ENCODE measurements at regions not wholly inside any gene's neighbourhood (a gene's known extent, or its start where the extent isn't known, plus 50 kb on each side); places are given as distances from the start of the nearest gene placed in this dataset.
"Not testable (repeated sequence)": the region's sequence is repeated elsewhere in the genome, so short reads cannot be mapped to it uniquely, and the experiment has no call there.

DNA sequence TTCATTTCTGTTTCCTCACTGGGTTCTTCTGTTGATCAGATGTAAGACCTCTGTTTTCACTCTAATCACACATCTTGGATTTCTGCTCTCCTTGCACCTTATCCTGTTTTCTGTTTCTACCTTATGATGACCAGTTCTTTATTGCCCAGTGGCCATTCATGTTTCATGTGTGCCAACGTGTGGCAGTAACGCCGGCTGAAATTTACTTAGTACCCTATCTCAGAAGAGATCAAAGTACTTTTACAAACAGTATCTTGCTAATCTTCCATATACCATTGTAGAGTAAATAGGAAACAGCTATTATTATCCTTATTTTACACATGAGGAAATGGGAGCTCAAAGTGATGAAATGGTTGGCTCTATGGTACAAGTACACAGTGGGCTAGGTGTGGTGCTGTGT, 74.0 kb downstream of the GATA3 start:
- DNase-seq (ENCODE audit: low spot score), result no peak

DNA sequence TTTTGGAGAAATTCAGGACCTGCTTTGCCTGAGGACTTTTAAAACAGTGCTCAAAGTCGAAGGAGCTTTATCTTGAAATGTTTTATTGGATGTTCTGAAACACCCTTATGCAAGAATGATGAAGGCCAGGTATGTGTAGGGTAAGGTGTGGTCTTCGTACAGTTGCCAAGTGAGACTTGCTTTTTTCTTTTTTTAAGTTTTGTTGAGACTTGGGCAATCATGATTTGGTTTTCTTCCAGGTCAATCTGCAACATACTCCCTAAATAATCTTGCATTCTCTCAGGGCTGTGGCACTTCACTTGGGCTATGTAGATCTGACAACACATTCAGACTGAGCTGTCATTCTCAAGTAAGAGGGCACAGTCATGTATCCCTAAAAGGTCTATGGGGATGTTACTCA, 75.0 kb downstream of the GATA3 start:
- no peak for DNase-seq (ENCODE audit: low spot score)

DNA sequence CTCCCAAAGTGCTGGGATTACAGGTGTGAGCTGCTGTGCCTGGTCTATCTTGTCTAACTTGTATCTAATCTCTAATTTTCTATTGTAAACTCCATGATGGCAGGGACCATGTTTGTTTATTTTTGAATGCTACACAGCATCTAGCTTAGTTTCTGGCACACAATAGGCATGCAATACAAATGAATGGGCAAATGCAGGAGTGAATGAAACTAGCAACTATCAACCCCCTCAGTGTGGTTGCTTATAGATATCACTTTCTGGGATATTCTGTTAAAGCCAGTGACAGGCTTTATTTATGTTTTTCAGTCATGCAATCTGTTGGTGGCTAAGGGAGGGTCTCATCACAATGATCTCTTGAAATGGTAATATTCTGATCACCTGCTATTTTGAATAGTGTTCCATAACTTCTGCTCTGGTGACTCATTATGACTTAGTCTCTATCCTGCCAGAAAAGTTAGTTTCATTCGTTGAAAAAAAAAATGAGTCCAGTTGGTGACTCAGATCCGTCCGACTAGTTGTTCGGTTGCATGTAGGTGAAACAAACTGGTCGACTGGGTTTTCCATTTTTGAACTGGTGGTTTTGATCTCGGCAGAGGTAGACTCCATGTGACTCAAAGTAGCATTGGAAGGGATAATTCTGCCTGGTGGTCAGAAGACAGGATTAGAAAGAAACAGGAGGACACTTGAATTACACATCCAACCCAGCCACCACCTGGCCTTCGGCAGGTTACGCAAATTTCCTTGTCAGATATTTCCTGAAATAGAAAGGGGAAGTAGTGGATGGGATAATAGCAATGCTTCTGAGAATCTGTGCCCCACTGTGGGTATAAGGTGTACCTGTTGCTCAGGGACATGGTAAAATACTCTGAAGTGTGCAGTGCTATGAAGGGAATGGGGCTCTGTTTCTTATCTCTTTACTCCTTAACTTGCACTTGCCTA, 76.8 kb downstream of the GATA3 start:
- no peak for DNase-seq (ENCODE audit: low spot score)

DNA sequence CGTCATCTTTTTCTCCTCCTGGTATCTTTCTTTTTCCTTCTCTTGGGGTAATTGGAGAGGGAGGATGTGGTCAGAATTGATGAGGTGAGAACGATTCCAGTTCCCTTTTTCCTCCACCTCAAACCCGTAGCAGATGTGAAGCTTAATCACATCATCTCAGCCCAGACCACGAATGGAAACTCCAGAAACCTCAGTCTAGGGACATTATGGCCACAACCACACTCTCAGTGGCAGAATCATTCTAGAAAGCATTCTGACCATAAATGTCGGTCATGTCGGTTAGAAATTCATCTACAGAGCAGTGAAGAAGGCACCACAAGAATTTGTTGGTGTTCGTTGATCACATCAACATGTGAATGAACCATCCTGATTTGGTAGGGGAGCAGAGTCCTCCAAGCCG, 78.7 kb downstream of the GATA3 start:
- DNase-seq (ENCODE audit: low spot score), result no peak

DNA sequence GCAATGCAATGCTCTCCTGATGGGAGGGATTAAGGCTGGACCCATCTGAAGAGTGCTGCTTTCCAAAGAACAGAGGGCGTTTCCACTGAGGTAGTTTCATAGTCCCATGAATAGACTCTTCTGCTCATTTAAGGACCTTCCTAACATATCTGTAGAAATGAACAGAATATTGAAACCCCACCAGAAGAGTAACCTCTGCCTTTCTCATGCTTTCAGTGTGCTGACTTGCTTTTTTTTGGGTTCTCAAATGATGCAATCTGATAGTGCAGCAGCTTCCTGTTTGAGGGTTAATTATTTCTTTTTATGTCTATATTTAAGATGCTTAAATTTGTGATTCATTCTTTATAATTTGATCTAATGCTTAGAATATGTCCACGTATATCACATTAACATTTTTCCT, 82.2 kb downstream of the GATA3 start:
- DNase-seq (ENCODE audit: low spot score), result no peak

DNA sequence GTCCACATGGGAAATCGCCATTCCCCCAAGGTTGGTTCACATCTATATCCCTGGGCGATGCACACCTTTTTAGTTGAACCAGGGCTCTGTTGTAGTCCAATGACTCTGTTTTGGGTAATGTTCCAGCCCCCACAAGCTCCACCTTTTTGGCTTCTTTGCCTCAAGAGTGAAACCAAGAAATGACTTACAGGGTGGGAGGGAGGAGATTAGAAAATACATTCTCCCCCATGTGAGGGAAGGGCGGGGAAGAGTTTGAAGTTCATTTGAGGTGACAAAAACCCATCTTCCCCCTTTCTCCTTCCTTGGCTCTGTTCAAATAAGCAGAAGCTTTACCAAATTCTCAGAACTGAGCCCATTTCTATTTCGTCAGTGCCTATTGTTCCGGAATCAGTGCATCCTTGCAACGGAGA, 82.8 kb downstream of the GATA3 start:
- no peak for DNase-seq (ENCODE audit: low spot score)

DNA sequence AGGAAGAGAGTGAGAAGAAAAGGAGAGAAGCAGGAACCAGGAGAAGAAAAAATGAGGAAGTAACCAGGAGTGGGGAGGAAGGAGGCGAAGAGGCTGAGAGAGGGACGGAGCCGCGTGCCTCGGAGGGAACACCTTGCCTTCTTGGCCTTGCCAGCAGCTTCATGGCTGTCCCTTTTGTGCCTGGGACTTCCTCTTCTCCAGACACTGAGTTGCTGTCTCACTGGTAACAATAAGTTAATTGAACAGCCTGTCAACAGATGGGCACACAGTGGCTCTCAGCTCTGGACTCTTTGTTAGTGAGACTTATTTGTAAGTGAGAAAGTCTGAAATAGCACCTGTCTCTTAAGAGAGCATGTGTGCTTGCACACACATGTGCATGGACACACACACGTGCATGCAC, 83.2 kb downstream of the GATA3 start:
- DNase-seq (ENCODE audit: low spot score), result no peak

GRCh38 chr10:8138471-8138870, 84.0 kb downstream of the GATA3 start:
- DNase-seq (ENCODE audit: low spot score), result no peak

DNA sequence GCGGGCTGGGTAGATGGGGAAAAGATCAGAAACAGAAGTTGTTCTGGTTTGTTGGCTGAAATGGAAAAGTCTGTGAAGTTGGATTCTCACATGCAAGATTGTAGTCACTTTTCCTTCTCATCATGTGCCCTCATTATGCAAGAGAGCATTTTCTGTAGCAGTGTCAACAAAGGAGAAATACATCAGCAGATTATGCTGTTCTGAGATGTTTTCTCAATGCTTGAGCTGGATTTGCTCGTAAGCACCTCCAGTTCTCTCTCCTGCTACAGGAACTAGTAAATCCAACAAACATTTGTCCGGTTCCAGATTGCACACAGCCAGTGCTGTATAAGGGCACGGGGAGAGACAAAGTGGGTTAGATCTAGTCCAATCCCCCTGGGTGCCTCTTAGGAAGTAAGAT, 90.0 kb downstream of the GATA3 start:
- no peak for DNase-seq (ENCODE audit: low spot score)

DNA sequence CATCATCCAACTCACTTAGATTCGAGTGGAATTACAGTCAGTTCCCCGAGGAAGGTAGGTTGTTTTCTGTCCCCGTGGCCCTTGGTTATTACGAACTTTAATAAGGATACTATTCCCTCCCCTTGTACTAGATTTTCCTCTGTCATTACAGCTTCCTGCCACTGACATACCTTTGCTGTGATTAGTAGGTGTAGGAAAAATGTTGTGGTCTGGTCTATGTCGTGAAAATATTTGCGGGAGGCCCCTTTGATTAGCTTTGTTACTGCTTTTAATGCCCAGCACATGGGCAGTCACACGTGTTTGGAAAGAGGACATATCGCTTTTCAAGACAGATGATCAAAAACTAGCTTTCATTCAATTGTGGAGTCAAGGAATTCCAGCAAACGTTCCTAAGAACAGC, 92.2 kb downstream of the GATA3 start:
- no peak for DNase-seq (ENCODE audit: low spot score)

GRCh38 chr10:8149991-8150390, 95.5 kb downstream of the GATA3 start:
- DNase-seq (ENCODE audit: low spot score), result no peak

GRCh38 chr10:8150401-8150905, 96.0 kb downstream of the GATA3 start:
- no peak for DNase-seq (ENCODE audit: low spot score)

- DNase-seq (ENCODE audit: low spot score), result no peak
Observed at GRCh38 chr10:8151086-8151485, 96.6 kb downstream of the GATA3 start.

DNA sequence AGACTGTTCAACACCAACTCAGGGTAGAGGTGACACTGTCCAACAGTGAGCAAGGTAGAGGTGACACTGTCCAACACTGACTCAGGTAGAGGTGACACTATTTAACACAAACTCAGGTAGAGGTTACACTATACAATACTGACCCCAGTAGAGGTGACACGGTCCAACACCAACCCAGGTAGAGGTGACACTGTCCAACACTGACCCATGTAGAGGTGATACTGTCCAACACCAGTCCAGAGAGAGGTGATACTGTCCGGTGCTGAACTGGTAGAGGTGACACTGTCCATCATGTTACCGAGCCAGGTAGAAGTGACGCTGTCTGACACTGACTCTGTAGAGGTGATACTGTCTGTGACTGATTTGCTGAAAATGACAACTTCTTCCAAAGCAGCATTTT, 102.4 kb downstream of the GATA3 start:
- DNase-seq (ENCODE audit: low spot score), result no peak

DNA sequence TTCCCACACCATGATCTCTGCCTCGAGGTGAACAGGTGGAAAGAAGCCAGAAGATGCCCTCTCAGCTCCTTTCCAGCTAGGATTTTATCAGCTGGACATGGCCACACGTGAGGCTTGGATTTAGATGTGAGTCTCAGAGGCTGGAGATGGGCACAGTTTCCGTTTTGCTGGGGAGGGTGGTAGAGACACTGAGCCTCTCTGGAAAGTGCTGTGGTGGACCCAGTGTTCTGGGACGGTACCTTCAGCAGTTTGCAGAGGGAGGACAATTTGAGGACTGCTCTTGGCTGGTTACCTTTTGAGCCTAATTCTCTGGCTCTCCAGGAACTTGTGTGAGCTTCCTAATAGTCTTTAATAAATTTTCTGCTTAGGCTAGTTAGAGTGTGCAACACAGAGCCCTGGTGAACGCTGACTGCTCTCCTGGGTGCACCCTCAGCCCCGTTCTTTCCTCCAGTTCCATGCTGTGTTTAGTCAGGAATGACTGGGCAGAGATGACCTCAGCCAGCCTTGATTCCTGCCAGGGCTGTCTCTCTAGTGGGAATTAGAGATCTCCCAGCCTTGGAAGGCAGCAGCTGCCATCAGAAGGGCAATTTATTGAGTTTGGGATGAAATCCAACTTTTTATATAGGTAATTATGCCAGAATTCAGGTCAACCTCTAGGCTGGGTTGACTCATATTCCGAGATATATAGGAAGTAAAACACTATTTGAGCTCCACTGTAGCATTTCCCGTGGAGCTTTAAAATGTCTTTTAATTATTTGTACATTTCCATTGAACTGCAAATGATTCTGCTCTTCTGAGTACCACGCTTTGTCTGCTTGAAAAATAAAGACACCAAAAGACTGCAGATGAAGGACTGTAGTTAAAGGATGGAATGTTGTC, 103.9 kb downstream of the GATA3 start:
- no peak for DNase-seq (ENCODE audit: low spot score)

DNA sequence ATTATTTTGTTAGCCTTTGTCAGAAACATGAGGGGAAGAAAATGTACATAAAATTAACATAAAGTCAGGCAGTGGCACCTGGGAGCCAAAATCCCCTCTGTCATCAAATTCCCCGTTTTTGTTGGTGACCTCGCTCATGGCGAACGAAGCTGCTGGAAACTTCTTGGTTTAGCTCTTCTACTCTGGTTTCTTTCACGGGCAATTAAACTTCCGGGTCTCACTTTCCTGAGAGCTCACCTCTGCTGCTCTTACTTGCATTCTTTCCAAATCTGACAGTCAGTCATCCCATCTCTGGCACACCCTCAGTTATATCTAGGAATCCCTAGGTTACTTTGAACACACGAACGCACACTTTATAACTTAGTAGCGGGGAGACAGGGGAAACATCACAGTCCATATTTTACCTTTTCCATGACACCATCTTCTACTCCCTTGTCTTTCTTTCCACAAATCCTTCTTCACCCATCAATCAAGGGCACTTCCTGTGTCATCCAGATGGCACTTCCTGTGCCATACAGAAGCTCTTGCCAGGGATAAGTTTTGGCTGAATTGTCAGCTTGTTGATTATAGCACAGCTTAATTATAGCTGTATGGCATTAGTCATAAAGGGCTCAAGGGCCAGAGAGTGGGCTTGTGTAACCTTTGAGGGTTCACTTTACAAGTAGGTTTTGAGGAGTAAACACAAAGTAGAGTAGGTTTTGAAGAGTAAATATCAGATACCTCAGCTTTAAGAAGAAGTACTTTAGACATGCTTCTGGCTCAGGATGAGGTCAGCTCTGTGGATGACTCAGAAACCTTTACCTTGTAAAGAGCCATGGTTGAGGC, 105.1 kb downstream of the GATA3 start:
- no peak for DNase-seq (ENCODE audit: low spot score)

- no peak for DNase-seq (ENCODE audit: low spot score)
Observed at GRCh38 chr10:8163824-8164223, 109.3 kb downstream of the GATA3 start.

GRCh38 chr10:8164640-8165039, 110.2 kb downstream of the GATA3 start:
- DNase-seq (ENCODE audit: low spot score), result not testable (repeated sequence)

GRCh38 chr10:8168836-8169235, 114.3 kb downstream of the GATA3 start:
- DNase-seq (ENCODE audit: low spot score), result no peak

- no peak for DNase-seq (ENCODE audit: low spot score)
Observed at GRCh38 chr10:8171008-8171407, 116.5 kb downstream of the GATA3 start.

GRCh38 chr10:8172604-8173003, 118.1 kb downstream of the GATA3 start:
- no peak for DNase-seq (ENCODE audit: low spot score)

GRCh38 chr10:8173243-8173865, 118.9 kb downstream of the GATA3 start:
- no peak for DNase-seq (ENCODE audit: low spot score)

Data from D341Med (cell line).